GM13976 (cell line): ENCODE measurements at regions not wholly inside any gene's neighbourhood (a gene's known extent, or its start where the extent isn't known, plus 50 kb on each side); places are given as distances from the start of the nearest gene placed in this dataset.

Experiments used
- DNase-seq: peaks from one replicate; pipeline ENCODE4 v3.0.0; 2012; ENCODE audit warnings: low spot score
- in situ Hi-C: fragments of 300-500 bp; cut with MboI; formaldehyde crosslinking; loops from one replicate; pipeline ENCODE4 v1.12.0; 2022; ENCODE audit warnings: low sequenced_read_pairs, mixed read lengths, inconsistent platforms; ENCODE audit not compliant: unreplicated experiment
- TF ChIP-seq, protein P1 (sequence below): IDR thresholded peaks from 2 replicates; pipeline ENCODE4 v1.5.1; 2012; ENCODE audit warnings: borderline replicate concordance, mild to moderate bottlenecking; ENCODE audit not compliant: insufficient read depth; ENCODE audit errors: extremely low read depth, missing control alignments, control extremely low read depth

DNA sequence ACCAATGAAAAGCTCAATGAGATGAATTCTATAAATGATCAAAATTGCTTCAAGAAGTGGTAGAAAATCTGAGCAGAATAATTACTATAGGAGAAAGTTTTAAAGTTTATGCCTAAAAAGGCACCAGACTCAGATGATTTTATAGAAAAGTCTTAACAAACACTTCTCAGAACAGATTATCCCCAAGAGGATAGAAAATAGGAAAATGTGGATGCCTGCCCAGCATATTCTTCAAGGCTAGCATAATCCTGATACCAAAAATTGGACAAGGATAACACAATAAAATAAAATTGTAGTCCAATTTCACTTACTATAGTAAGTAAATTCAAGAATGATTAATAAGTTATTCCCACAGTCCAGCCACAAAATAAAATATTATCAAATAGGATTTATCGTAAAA is 397.0 kb downstream of the NR2F1-AS1 start:
- TF ChIP-seq, protein P1, sequence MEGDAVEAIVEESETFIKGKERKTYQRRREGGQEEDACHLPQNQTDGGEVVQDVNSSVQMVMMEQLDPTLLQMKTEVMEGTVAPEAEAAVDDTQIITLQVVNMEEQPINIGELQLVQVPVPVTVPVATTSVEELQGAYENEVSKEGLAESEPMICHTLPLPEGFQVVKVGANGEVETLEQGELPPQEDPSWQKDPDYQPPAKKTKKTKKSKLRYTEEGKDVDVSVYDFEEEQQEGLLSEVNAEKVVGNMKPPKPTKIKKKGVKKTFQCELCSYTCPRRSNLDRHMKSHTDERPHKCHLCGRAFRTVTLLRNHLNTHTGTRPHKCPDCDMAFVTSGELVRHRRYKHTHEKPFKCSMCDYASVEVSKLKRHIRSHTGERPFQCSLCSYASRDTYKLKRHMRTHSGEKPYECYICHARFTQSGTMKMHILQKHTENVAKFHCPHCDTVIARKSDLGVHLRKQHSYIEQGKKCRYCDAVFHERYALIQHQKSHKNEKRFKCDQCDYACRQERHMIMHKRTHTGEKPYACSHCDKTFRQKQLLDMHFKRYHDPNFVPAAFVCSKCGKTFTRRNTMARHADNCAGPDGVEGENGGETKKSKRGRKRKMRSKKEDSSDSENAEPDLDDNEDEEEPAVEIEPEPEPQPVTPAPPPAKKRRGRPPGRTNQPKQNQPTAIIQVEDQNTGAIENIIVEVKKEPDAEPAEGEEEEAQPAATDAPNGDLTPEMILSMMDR, result no peak
- in situ Hi-C loops, result no loop called here
- DNase-seq, result no peak

DNA sequence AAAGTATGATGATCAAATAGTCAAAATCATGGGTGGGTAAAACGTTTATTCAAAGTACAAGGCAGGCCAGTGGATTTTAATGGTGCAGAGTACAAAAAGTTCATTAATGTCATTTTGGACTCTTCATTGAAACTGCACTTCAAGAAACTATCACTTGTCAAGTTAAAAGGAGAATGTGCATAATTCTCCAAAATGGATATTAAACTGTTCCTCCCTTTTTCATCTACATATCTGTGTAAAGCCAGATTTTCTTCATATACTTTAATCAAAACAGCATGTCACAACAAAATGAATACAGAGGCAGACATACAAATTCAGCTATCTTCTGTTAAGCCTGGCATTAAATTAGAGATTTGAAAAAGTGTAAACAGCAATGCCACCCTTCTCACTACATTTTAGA is 401.6 kb downstream of the NR2F1-AS1 start:
- TF ChIP-seq, protein P1, result no peak
- in situ Hi-C loops, result no loop called here
- DNase-seq, result no peak

DNA sequence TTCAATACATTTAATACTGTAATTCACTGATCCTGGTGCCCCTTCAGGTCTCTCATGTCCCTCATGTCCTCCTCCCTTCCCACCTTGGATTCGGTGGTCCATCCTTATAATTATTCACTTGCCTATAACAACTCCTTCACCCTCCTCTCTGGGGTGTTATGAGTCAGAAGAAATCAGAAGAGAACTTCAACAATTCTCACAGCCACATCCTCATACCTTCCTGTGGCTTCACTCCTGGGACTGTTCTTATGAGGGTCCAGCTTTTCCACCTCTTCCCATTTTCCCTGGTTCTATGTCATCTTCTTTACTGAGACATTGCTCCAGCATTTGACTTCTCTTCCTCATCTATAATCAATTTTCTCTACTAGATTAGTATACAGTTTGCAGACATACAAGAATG is 406.1 kb downstream of the NR2F1-AS1 start:
- TF ChIP-seq, protein P1, result no peak
- DNase-seq, result no peak
- in situ Hi-C loops, result no loop called here

DNA sequence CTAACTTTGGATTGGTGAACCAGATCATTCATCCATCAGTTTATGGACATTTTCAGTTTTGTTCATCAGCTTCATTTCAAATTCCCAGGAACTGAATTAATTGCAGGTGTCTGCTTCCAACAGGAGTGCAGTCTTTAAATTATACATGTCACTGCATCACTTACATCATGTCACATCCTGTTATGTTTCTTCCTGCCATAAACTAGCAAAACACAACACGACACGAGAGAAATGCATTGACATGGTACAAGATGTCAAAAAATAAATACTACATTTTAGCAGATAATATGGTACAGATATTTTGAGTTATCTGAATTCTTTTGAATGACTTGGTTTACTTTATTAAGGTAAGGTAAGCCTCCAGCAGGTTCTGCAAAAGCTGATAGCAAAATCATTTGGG is 415.5 kb downstream of the NR2F1-AS1 start:
- TF ChIP-seq, protein P1, result no peak
- in situ Hi-C loops, result no loop called here
- DNase-seq, result no peak

DNA sequence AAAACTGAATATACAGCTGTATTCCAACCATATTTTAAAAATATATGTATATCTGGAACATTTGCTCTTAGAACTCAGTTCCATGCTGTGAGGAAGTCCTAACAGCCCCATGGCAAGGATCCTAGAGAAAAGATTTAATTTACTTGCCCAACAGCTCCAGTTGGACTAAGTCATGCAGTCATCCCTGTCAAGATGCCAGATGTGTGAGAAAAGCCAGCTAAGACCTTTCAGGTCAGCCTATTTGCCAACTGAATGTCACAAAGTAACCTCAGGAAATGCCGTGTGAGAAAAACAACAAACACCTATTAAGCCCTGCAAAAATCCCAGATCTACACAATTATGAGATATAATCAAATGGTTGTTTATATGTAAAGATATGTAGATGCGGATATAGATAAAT is 416.3 kb downstream of the NR2F1-AS1 start:
- TF ChIP-seq, protein P1, result no peak
- in situ Hi-C loops, result no loop called here
- DNase-seq, result no peak

DNA sequence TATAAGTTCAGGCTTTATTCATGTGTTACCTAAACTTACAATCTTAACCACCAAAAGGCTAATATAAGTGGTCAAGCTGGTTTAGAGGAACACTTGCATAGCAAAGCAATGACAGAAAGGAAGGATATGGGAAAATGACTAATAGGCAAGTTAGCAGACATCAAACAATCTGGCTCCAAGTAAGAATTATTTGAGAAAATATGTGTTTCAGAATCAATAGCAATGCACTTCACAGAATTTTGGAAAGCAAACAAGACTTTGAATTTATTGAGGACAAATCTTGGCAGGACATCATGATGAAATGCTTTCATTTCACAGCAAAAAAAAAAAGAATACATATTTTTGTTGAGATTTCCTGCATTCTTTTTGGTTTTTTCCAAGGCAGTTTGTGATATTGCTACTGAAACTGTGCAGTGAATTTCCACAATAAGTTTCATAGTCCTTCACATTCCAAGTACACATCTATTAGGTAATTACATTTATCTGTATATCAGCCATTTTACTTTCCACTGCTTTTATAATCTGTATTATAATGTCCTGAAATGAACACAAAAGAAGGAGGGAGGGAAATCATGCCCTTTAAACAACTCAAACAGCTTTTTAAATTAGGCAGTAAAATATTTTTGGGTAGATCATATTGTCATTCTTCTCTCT is 417.9 kb downstream of the NR2F1-AS1 start:
- no peak for DNase-seq
- in situ Hi-C loops, result no loop called here
- TF ChIP-seq, protein P1, result no peak
